Activated CD8-positive, alpha-beta T cell treated with anti-CD3 and anti-CD28 coated beads for 36 hours (primary cell): ENCODE measurements at regions not wholly inside any gene's neighbourhood (a gene's known extent, or its start where the extent isn't known, plus 50 kb on each side); places are given as distances from the start of the nearest gene placed in this dataset.

Experiments used
- ATAC-seq: fragments of 200-7000 bp; cut with Tn5 transposase; one replicate; pipeline ENCODE4 v1.10.0; 2021; ENCODE audit warnings: mild to moderate bottlenecking, moderate library complexity
- CTCF ChIA-PET: fragments of 350-600 bp; sonication (Branson Sonifier 250); formaldehyde crosslinking; loops from one replicate; lab custom pipeline; 2021; ENCODE audit warnings: antibody characterized with exemption; lab: Charles Lee
- POLR2A ChIA-PET: fragments of 350-600 bp; sonication (Branson Sonifier 250); formaldehyde crosslinking; loops from one replicate; lab custom pipeline; 2021; ENCODE audit warnings: antibody characterized with exemption; lab: Charles Lee
- DNase-seq: peaks from one replicate; pipeline ENCODE4 v3.0.0-alpha.2; 2020
- H3K27ac Mint-ChIP-seq: one replicate; pipeline ENCODE4 v1.8.0; 2021; ENCODE audit warnings: mild to moderate bottlenecking, mixed read lengths
- H3K27me3 Mint-ChIP-seq: one replicate; pipeline ENCODE4 v1.8.0; 2021; ENCODE audit warnings: mixed read lengths
- H3K36me3 Mint-ChIP-seq: one replicate; pipeline ENCODE4 v1.8.0; 2021; ENCODE audit warnings: low read depth, mixed read lengths
- H3K4me1 Mint-ChIP-seq: one replicate; pipeline ENCODE4 v1.8.0; 2021; ENCODE audit warnings: low read depth, mixed read lengths
- H3K4me3 Mint-ChIP-seq: one replicate; pipeline ENCODE4 v1.8.0; 2021; ENCODE audit warnings: mild to moderate bottlenecking, moderate library complexity, mixed read lengths
- H3K9me3 Mint-ChIP-seq: one replicate; pipeline ENCODE4 v1.8.0; 2021; ENCODE audit warnings: mixed read lengths
- CTCF ChIP-seq: fragments of 200-600 bp; IDR thresholded peaks from one replicate; pipeline ENCODE4 v1.8.0; 2022; ENCODE audit warnings: antibody characterized with exemption, mild to moderate bottlenecking
- intact Hi-C: fragments of 100-400 bp; cut with micrococcal nuclease; formaldehyde crosslinking; loops from one replicate; pipeline ENCODE4 v1.10.0; 2022

- ATAC-seq (no peak), DNase-seq (no peak)
- TF ChIP-seq CTCF, result no peak
- no peaks in the 10 kb centered on the region for H3K9me3 Mint-ChIP-seq
- no peaks in the 10 kb centered on the region for H3K36me3 Mint-ChIP-seq
- intact Hi-C loops, result no loop called here
- CTCF ChIA-PET, result no interaction called here
- H3K27me3 Mint-ChIP-seq, result peaks cover 11% of the 10 kb centered on the region
- POLR2A ChIA-PET, result interaction anchor here (0.6 kb wide), 1 partner anchor 17 kb away, joined by 3 read pairs; no protein-coding TSS in a partner anchor
- no peak overlapping the region for H3K27ac Mint-ChIP-seq
- peaks cover 5% of the 10 kb centered on the region for H3K4me1 Mint-ChIP-seq
- H3K4me3 Mint-ChIP-seq, result no peak overlapping the region
Measured at GRCh38 chr6:71406865-71407860, 118.6 kb downstream of the OGFRL1 start.

- Mint-ChIP-seq H3K4me1 (peaks cover 5% of the 10 kb centered on the region), H3K9me3 (no peaks in the 10 kb centered on the region), H3K27me3 (peaks cover 12% of the 10 kb centered on the region), H3K36me3 (no peaks in the 10 kb centered on the region), H3K27ac (no peak overlapping the region), H3K4me3 (no peak overlapping the region)
- intact Hi-C loops, result no loop called here
- DNase-seq, result no peak
- no peak for TF ChIP-seq CTCF
- POLR2A ChIA-PET, result no interaction called here
- ATAC-seq, result no peak
- CTCF ChIA-PET, result no interaction called here
Measured at GRCh38 chr6:71408787-71409723, 120.4 kb downstream of the OGFRL1 start.

DNA sequence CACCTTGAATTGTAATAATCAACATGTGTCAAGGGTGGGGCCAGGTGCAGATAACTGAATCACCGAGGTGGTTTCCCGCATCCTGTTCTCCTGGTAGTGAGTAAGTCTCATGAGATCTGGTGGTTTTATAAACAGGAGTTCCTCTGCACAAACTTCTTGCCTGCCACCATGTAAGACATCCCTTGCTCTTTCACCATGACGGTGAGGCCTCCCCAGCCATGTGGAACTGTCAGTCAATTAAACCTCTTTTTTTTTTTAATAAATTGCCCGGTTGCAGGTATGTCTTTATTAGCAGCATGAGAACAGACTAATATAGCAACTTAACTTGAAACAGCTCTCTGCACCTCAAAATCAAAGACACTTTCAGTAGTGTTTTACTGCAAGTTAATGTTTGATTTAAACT, 121.6 kb downstream of the OGFRL1 start:
- no peak for ATAC-seq
- TF ChIP-seq CTCF, result no peak
- Mint-ChIP-seq H3K4me1 (peaks cover 5% of the 10 kb centered on the region), H3K9me3 (no peaks in the 10 kb centered on the region), H3K4me3 (no peak overlapping the region), H3K36me3 (no peaks in the 10 kb centered on the region), H3K27me3 (peaks cover 14% of the 10 kb centered on the region), H3K27ac (no peak overlapping the region)
- intact Hi-C loops, result no loop called here
- POLR2A ChIA-PET, result no interaction called here
- CTCF ChIA-PET, result interaction anchor here (1.5 kb wide), 1 partner anchor 25 kb away, joined by 6 read pairs; no protein-coding TSS in a partner anchor
- peak; percentile 28 for DNase-seq

GRCh38 chr6:71410681-71411080, 122.1 kb downstream of the OGFRL1 start:
- peaks cover 16% of the 10 kb centered on the region for H3K27me3 Mint-ChIP-seq
- H3K4me3 Mint-ChIP-seq, result no peak overlapping the region
- intact Hi-C loops, result no loop called here
- DNase-seq (no peak), ATAC-seq (no peak)
- no peak for TF ChIP-seq CTCF
- H3K27ac Mint-ChIP-seq, result no peak overlapping the region
- no peaks in the 10 kb centered on the region for H3K36me3 Mint-ChIP-seq
- peaks cover 5% of the 10 kb centered on the region for H3K4me1 Mint-ChIP-seq
- CTCF ChIA-PET, result interaction anchor here (1.5 kb wide), 1 partner anchor 26 kb away, joined by 6 read pairs; no protein-coding TSS in a partner anchor
- no peaks in the 10 kb centered on the region for H3K9me3 Mint-ChIP-seq
- POLR2A ChIA-PET, result no interaction called here
